ENCODE measurements at regions not wholly inside any gene's neighbourhood (a gene's known extent, or its start where the extent isn't known, plus 50 kb on each side); places are given as distances from the start of the nearest gene placed in this dataset.
"Not testable (repeated sequence)": the region's sequence is repeated elsewhere in the genome, so short reads cannot be mapped to it uniquely, and the experiment has no call there.

- DNase-seq, result no peak
These were observed 230.3 kb downstream of the TDRD15 start for GRCh38 chr2:21353879-21354679.

GRCh38 chr2:21356086-21356856 is 232.5 kb downstream of the TDRD15 start:
- DNase-seq, result no peak

- no peak for DNase-seq
These were observed 233.1 kb downstream of the TDRD15 start for GRCh38 chr2:21356857-21357255.

DNA sequence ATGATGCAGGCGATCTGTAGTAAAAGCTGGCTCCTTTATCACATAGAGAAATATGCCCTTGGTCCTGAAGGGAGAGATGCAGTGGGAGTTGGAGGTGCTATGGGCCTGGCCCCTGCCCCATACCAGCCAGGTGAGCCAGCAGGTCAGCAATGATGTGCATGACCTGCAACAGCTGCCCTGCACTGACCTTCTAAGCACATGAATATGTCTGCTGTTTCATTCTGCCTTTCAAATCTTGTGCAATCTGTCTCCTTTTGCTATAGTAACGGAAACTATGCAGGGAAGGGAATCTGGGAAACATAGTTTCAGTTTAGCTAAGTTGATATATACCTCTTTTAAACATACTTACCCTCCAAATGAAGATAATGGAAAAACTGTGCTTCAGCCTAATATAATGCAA is 235.2 kb downstream of the TDRD15 start:
- DNase-seq, result no peak

DNA sequence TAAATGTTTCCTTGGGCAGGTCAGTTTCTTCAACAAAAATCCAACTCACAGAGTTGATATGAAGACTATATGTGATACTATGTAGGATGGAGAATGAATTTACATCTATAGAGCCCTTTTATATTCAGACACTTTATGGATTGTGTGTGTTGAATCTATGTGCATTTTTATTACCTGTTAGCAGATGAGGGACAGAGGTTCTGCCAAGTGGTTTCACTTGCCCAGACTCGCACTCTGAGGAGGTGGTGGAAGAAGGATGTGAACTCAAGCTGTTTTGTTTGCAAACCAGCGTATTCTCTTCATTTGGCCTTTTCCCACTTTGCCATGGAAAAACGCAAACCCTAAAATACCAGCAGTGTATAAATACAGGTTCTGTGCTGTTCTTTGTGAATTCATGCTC is 237.6 kb downstream of the TDRD15 start:
- DNase-seq, result no peak

DNA sequence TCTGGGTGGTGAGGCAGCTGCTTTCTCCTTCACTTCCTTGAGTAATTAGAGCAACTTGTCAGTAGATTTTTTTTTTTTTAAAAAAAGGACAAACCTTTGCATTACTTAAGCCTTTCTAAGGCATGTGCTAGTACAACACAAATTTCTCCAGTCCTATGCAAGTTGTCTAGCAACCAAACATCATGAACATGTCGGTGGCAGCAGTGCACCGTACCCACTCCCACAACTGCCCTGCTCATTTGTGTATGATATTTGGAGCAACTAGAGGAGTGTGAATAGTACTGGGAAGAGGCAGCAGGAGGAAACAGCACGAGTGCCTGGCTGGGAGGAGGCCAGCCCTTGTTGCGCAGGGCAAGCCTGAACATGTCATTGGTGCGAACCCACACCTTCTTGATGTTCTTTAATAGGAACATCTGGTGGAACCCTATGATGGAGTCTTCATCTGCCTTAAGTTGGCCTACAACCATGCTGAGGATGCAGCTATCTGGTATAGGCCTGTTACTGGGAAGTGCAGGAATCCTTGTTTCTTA is 238.3 kb downstream of the TDRD15 start:
- no peak for DNase-seq

DNA sequence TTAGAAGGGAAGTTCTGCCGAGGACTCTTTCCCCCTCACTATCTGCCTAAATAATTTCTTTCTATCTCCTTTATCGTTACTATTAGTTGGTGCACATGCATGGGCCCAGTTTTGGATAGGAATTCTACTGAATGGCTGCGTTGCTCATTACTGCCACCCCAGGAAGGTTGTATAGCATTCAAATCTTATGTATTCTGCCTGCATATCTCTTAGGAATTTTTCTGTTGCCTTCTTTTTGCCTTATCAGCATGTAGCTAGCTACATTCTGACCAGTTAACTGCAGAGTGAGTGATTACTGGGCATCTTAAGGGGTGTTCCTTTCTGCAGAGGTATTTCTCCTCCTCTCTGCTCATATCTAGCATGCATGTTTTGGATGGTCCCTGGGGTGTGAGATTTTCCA is 239.6 kb downstream of the TDRD15 start:
- DNase-seq, result no peak

DNA sequence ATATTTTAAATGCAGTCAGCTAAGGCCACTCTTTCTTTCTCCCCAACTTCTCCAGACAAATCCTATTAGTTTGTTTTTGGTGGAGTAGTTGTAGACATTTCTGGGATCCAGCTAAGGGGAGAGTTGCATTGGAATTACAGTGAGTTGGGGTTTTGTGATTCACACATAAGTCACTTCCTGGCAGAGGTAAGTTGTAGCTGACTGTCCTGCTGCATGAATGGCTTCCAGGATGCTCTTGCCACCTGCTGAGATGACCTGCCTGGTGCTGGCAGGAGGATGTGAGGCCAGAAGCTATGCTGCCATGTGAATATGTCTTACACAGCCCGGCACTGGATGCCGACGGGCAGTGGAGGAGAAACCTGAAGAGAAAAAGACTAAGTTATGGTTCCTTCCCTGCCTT is 243.7 kb downstream of the TDRD15 start:
- no peak for DNase-seq

GRCh38 chr2:21369787-21370186 is 246.0 kb downstream of the TDRD15 start:
- DNase-seq, result no peak

- no peak for DNase-seq
These were observed 247.8 kb downstream of the TDRD15 start for GRCh38 chr2:21371499-21372003.

DNA sequence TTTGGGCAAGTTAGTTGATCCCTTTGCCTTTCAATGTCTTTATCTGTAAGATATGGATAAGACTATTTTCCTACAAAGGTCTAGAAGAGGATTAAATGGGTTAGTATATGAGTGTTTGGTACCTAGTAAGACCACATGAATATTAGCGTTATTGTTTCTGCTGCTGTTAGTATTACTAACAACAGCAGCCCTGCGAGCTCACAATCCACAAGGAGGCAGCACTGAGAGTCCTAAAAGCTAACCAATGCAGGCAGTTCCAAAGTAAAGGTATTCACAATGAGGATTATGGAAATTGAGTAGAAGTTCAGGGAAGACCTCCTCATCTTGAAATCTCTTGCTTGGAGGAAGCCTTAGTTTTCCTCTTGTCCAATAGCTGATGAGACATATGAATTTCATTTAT is 248.9 kb downstream of the TDRD15 start:
- peak; percentile 6 to 27 for DNase-seq

DNA sequence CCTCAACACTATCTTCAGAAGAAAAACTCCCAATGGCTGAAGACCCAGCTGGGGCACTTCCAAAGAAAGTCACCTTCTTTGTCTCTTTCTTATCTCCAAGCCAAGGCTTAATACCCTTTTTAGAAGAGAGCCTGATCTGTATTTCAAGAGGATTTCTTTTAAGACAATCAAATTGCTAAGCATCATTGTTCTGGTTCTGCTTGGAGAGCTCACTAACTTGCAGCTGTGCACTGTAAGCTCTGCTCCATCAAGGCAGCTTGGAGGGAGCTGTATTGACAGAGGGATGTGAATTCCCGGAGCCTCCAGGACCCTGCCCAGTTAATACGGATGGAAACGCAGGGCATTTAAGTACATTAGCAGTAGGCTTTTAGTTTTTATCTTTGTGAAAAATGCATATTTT is 253.1 kb downstream of the TDRD15 start:
- DNase-seq, result no peak

DNA sequence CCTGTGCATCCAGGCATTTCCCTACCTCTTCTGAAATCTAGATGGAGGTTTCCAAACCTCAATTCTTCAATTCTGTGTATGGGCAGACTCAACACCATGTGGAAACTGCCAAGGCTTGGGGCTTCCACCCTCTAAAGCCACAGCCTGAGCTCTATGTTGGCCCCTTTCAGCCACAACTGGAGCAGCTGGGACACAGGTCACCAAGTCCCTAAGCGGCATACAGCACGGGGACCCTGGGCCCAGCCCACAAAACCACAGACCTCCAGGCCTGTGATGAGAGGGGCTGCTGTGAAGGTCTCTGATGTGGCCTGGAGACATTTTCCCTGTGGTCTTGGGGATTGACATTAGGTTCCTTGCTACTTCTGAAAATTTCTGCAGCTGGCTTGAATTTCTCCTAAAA is 255.4 kb downstream of the TDRD15 start:
- no peak for DNase-seq

GRCh38 chr2:21379668-21380067 is 255.9 kb downstream of the TDRD15 start:
- not testable (repeated sequence) for DNase-seq

DNA sequence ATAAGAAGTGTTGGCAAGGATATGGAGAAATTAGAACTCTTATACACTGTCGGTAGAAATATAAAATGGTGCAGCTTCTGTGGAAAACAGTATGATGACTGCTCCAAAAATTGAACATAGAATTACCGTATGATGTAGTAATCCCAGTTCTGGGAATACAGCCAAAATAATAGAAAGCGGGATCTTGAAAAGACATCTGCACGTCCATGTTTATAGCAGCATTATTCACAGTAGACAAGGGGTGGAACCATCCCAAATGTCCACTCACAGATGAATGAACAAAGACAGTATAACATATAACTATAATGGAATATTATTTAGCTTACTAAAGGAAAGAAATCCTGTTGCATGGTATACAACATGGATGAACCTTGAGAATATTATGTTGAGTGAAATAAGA is 257.7 kb downstream of the TDRD15 start:
- DNase-seq, result peak; percentile 38 to 69

DNA sequence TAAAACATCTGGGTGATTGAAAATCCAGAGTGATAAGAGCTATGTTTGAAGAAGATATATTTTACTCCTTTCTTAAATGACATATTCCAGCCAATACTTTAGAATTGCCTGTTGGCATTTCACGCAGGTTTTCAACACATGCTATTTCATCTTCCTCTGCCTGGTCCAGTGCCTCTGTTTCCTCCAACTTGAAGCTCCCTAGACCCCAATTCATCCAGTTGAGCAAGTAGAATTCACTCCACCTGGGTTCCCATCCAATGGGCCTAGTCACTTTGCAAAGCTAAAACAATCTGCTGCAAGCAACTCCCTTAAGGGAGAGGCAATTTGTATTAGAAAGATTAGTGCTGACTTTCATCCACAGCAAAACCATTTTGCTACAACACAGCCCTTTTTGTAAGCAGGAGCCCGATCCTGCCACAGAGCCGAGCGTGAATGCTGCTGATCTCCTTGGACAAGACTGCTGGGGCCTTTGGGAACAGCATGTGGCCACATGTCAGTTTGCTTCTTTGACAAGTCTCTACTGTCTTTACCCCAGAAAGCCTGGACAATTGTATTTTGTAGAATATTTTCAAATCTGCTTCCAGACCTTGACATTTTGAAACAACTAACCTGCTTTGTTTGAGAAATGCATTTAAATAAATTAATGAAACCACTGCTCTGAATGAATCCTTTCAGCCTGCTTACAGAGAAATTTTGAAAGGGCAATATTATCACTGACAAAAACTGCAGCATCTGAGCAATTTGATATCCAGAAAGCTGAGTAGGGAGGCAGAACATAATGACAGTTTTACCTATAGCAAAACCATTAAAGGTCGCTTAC is 259.1 kb downstream of the TDRD15 start:
- DNase-seq, result no peak

- DNase-seq, result no peak
These were observed 262.9 kb downstream of the TDRD15 start for GRCh38 chr2:21386666-21387065.

DNA sequence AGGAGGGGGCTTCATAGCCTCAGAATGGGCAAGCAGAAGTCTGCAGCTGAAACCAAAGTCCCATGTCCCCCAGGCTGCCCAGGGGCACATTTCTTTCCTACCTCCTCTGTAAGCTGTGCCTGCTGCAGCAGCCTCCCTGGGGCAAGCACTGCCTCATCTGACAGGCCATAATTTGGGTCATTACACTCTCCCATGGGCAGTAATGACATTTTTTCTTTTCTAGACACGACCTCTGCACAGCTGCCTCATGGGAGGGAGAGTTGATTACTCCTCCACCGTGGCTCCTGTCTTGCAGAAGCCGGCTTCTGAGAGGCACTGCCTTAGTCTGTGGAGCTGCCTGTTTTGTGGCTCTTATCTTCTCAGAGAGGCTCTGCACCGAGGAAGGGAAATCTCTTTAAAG is 268.9 kb downstream of the TDRD15 start:
- DNase-seq, result no peak

GRCh38 chr2:21393173-21393572 is 269.4 kb downstream of the TDRD15 start:
- no peak for DNase-seq

GRCh38 chr2:21395366-21395765 is 271.6 kb downstream of the TDRD15 start:
- DNase-seq, result peak; percentile 1 to 30

DNA sequence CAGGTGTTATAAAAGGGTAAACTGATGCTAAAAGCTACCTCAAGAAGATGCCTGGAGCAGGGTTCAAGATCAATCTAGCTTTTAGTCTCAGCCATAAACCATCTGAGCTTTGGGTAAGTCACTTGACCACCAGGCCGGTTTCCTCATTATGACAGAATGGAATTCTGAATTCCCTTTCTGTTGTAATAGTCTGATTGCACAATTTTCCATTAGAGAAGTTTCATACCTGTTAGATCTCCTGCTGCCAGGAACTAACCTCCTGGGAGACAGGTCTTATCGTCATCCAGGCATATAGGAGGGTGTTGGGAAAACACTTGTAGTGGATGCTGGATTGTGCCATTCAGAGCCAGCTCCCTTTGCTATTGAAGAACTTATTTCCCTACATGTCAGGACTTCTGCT is 272.5 kb downstream of the TDRD15 start:
- DNase-seq, result no peak

DNA sequence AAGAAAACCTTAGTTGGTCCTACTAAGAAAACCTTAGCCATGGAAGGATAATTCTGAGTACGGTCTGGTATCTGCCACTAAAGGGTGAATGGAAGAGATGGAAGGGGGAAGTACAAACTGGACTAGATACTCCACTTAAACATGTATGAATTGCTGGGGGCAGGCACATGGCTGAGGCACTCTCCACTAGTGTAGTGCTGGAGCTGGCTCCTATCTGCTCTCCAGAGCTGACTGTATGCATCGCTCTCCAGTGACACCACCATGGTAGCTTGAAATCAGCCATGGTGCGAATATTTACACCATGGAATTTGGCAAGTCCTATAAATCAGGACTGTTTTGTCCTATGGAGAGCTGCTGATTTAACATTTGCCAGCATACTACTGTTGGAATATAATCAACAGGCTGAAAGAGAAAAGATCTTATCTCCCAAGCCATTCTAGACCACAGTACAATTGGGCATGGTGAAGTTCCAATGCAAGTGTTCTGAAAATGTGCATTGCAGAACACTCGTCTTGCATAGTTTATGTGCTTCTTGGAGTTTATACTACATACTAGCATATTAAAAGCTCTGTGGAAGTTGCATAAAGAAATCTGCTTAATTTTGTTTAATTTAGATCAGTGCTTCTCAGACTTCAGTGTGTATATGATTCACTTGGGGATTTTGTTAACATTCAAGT is 277.4 kb downstream of the TDRD15 start:
- DNase-seq, result no peak
